Stimulated activated CD4-positive, alpha-beta T cell treated with anti-CD3 and anti-CD28 coated beads, Interleukin-1b, Interleukin-23, amount 100 ng/mL, for 48 hours (primary cell): ENCODE measurements at regions not wholly inside any gene's neighbourhood (a gene's known extent, or its start where the extent isn't known, plus 50 kb on each side); places are given as distances from the start of the nearest gene placed in this dataset.
"Not testable (repeated sequence)": the region's sequence is repeated elsewhere in the genome, so short reads cannot be mapped to it uniquely, and the experiment has no call there.

ENCODE experiments used
- DNase-seq: peaks from one replicate; pipeline ENCODE4 v3.0.0-alpha.2; 2020

DNA sequence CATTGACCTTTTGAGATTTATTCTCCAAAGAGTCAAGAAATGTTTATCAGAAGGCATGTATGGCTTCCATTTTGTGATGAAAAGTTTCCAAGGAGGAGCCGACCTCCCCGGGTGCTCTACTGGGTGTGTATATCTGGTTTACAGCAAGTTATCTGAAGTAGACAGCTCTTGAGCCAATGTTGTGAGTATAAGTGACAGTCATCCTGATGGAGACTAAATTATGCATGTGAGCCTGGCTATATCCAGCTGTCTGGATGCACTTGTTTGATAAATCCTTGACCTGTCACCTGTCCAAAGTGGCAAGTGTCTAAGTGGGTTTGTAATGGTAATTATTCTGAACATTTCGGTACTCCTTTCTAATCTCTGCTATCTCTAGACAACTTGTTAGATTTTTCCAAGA is 142.2 kb downstream of the NR2F2 start:
- DNase-seq: no peak

DNA sequence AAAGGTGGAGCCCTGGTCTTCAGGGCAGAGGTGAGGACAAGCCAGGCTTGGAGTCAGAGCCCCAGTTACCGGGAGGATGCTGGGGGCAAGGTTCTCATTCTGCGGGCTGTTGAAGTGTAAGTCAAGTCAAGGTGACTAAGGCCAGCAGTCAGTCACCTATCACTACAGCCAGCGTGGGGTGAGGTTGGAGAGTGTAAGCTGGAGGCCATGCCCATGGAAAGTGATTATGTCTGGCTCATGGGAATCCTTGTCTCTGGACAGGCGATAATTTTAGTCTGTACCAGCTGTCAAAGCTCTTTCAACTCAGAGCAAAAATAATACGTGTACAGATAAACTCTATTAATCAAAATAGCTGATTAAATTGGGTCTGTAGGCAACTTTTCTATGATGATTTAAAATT is 143.1 kb downstream of the NR2F2 start:
- no peak for DNase-seq

DNA sequence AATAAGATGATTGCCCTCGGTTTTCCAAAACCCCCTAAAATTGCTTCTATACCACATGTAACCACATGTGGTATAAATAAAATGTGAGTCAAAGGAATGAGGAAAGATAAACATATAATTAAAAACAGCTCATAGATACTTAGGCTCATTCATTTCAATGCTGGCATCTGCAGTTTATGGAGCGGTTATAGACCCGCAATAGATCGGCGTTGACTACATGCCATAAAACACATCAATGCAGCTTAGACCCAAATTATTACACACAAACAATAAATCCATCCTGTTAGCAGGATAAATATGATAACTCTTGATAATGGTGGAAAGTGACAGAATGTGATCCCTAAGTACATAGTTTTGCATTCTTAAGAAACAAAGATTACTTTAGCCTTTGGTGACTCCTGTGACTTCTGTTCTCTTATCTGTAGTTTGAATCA is 143.7 kb downstream of the NR2F2 start:
- no peak for DNase-seq

DNA sequence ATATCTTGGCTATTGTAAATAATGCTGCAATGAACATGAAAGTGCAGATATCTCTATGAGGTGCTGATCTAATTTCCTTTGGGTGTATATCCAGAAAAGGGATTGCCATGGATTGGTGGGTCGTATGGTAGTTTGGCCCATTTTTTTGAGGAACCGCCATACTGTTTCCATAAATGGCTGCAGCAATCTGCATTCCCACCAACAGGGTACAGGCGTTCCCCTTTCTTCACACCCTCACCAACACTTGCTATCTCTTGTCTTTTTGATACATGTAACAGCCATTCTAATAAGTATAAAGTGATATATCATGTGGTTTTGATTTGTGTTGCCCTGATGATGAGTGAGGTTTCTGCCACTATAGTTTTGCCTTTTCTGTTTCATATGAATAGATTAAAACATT is 146.7 kb downstream of the NR2F2 start:
- DNase-seq: no peak

DNA sequence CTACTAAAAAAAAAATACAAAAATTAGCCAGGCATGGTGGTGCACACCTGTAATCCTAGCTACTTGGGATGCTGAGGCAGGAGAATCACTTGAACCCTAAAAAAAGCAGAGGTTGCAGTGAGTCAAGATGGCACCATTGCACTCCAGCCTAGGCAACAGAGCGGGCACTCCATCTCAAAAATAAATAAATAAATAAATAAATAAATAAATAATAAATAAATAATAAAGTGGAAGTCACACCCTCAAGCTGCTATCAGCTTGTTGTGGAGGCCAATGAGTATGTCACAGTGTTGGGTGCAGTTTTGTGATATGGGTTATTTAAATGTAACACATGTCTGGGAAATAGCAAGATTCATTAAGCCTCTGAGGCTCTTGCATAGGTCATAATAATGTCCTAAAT is 153.9 kb downstream of the NR2F2 start:
- not testable (repeated sequence) for DNase-seq

DNA sequence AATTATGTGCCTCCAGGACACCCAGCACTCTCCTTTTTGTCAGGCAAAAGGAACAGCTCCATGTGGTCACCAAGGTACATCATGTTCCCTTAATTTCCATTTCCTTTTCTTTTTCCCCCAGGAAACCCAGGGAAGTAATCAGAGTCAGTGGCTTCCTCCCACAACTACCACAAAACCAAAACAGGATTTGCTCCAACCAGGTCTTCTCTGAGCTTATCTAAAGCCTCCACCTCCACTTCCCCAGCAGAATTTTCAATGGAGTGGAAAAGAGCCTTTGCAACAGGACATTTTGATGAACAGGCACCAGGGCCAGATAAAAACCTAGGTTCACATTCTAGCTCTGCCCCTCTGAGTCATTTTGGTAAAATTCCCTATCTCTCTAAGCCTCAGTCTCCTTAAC is 154.3 kb downstream of the NR2F2 start:
- DNase-seq: no peak

DNA sequence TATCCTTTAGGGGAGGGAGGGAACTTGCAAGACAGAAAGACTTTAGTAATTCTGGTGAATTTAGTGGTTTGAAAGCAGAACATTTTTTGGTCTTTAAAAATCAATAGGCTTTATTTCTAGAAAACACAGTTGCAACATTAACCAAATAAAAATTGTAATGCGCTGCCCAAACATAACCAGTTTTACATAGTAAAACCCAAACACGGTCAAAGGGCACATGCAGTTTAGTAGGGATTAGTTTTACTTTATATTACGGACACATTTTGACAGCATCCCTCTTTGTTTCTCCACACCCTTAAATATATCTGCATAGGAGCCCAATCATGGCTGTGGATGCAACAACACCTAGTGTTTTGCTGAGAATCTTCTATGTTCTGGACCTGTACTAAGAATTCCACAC is 156.7 kb downstream of the NR2F2 start:
- no peak for DNase-seq

DNA sequence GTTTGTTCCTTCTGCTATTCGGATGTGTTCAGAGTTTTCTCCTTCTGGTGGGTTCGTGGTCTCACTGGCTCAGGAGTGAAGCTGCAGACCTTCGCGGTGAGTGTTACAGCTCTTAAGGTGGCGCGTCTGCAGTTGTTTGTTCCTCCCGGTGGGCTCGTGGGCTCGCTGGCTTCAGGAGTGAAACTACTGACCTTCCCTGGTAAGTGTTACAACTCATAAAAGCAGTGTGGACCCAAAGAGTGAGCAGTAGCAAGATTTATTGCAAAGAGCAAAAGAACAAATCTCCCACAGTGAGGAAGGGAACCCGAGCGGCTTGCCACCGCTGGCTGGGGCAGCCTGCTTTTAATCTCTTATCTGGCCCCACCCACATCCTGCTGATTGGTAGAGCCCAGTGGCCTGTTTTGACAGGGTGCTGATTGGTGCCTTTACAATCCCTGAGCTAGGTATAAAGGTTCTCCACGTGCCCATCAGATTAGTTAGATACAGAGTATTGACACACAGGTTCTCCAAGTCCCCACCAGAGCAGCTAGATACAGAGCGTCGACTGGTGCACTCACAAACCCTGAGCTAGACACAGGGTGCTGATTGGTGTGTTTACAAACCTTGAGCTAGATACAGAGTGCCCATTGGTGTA is 160.7 kb downstream of the NR2F2 start:
- not testable (repeated sequence) for DNase-seq

DNA sequence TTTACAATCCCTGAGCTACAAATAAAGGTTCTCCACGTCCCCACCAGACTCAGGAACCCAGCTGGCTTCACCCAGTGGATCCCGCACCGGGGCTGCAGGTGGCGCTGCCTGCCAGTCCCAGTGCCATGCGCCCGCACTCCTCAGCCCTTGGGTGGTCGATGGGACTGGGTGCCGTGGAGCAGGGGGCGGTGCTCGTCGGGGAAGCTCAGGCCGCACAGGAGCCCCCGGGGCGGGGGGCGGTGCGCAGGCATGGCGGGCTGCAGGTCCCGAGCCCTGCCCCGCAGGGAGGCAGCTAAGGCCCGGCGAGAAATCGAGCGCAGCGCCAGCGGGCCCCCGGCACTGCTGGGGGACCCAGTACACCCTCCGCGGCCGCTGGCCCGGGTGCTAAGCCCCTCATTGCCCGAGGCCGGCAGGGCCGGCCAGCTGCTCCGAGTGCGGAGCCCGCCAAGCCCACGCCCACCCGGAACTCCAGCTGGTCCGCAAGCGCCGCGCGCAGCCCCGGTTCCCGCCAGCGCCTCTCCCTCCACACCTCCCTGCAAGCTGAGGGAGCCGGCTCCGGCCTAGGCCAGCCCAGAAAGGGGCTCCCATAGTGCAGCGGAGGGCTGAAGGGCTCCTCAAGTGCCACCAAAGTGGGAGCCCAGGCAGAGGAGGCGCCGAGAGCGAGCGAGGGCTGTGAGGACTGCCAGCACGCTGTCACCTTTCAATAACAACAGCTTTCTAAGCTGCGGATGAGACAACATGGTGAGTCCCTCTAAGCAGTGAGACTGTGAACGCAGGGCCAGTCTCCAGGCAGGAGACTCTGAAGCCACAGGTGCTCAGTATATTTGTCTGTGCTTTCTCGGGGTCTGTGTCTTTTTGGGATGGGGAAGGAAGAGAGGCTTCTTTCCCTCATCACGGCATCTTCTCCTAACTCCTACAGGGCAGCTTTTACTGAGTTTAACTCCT is 161.5 kb downstream of the NR2F2 start:
- not testable (repeated sequence) for DNase-seq

DNA sequence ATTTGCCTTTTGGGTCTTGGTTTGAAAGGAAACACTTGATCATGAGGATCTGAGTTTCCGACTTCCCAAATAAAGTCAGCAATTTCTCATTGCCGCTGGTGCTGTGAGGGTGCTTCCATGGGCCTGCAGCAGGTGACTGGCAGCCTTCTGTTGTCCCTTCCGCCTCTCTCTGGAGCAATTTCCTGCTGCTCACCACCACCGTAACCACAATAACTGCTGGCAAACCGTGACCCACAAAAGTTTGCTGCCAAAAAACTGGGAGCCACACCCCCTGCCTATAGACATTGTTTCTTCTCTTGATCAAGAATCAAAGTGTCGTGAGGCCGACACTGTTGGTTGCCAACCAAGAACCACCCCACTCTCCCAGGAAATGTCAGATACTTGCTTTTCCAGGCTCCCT is 164.0 kb downstream of the NR2F2 start:
- no peak for DNase-seq

DNA sequence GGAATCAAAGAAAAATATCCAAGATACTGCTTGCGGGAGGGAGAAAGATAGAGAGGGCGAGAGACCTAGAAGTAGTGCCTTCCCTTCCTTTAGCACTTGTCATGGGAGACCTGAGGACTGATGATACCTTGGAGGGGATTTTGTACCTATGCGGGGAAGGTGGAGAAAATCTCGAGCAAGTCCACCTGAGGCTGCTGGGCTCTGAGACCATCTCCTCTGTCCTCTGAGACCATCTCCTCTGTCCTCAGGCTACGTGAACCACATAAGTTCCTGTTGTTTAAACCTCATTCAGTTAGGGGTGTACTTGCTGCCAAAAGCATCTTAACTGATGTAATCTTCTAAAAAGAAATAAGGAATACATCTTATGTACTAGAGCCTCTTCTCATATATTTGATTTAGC is 164.9 kb downstream of the NR2F2 start:
- no peak for DNase-seq

DNA sequence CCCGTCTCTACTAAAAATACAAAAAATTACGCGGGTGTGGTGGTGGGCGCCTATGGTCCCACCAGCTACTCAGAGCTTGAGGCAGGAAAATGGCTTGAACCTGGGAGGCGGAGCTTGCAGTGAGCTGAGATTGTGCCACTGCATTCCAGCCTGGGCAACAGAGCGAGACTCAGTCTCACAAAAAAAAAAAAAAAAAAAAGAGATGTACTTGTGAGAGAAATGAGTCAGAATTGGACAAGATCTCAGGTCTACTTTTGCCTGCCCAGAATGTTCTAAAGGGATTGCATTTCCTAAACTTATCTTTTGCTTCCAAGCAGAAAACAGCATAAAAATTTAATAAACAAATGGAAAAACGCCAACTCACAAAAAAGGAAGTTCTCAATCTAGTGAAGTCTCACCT is 167.5 kb downstream of the NR2F2 start:
- DNase-seq: no peak

DNA sequence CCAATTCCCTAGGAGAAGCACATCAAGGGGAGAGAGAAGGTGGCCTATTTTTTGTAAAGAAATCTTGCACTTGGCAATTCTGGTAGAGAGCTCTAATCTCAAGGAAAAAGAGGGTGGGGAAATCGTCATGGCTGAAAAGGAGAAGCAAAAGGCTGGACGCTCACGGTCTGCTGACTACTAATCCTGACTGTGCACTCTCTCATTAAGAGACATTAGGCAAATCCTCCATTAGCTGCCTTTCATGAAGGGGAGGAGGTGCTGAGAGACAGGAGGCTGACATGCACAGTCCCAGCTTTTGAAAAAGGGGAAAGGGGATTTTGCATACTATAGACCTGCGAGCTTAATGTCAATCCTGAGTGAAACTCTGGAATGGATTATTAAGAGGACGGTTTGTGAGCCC is 170.0 kb downstream of the NR2F2 start:
- DNase-seq: no peak

DNA sequence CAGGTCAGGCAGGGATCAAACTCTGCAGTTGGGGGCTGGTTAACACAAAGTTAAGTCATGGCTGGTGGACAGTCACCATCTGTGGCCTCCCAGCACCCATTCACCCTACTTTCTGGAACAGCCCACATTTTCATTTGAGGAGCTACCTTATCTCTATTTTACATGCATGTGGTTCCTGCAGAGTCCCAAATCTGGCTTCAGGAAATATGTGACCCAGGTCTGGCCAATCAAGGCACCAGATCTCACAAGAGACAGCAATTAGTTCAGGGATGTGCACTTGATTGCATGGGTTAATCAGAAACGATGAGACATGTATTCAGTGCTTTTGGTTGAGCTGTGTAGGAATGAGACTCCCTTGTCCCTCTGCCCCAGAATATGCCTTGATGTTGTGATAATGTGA is 170.9 kb downstream of the NR2F2 start:
- no peak for DNase-seq

DNA sequence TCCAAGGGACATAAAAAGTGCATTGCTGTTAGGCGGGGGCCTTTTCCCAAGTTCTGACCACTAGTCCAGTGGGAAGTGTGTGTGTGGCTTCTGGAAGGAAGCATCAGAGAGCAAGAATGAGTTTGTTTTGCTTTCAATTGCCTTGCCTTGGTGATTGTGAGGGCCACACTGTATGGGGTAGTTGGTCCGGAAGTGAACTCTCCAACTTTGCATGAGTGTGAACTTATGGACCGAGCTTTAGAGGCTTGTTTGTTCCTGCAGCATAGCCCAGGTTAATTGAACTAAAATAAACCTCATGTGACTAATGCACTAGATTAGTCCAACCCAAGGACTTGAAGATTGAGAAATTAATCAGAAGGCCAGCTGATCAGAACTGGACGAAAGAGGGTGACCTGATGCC is 171.7 kb downstream of the NR2F2 start:
- DNase-seq: no peak

DNA sequence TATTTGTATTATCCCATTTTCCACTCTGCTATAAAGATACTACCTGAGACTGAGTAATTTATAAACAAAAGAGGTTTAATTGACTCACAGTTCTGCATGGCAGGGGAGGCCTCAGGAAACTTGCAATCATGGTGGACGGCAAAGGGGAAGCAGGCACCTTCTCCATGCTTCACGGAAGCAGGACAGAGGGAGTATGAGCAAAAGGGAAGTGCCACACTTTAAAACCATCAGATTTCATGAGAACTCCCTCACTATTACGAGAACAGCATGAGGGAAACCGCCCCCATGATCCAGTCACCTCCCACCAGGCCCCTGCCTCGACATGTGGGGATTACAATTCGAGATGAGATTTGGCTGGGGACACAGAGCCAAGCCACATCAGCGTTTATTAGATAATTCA is 172.8 kb downstream of the NR2F2 start:
- no peak for DNase-seq

DNA sequence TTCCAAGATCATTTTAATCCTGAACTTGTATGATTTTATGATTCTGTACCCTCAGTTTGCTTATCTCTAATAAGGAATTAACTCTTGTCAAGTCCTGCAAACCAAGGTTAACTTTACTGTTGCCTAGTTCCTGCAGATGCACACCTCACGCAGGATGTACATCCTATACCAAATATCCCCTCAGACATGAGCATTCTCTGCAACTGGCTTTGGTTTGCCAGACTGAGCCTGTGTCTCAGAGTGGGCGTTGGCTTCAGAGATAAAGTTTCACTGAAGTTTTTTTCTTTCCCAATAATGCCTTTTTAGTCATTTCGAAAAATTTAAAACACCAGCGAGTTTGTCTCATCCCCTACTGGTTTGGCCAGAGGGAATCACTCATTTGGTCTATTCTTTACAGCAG is 173.9 kb downstream of the NR2F2 start:
- no peak for DNase-seq

DNA sequence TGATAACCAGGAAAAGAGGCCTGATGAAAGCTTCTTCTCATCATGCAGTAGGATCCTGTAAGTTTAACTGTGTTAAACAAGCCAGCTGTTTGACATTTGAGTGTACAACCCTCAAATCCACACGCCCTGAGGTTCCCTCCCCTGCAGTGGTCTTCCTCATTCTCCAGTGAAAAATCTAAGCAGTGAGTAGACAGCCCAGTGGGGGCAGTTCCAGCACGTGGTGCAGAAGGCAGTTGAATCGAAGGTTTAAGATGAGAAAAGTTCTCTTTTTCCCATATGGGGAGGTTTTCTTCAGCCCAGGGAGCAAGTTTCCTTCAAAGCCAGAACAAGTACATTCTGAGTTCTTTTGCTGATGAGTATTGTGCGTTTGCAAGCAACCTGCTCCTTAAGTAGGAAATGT is 174.5 kb downstream of the NR2F2 start:
- no peak for DNase-seq

DNA sequence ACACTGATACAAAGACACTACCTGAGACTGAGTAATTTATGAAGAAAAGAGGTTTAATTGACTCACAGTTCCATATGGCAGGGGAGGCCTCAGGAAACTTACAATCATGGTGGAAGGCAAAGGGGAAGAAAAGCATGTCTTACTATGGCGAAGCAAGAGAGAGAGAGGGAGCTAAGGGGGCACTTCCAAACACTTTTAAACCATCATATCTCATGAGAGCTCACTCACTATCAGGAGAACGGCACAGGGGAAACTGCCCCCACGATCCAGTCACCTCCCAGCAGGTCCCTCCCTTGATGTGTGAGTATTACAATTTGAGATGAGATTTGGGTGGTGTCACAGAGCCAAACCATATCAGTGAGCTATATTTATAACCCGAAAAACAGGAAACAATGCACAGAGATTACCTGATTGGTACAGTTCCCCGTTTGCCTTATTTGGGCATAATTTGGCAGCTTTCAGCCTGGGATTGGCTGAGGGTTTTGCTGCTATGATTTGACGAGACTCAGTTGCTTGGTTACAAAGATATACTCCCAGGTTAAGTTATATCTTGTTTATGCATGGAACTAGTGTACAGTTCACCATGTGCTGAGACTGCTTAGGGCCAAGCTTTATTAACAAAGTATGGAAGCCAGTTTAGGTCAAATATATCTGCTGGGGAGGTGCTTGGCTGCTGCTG is 184.2 kb downstream of the NR2F2 start:
- DNase-seq: no peak

DNA sequence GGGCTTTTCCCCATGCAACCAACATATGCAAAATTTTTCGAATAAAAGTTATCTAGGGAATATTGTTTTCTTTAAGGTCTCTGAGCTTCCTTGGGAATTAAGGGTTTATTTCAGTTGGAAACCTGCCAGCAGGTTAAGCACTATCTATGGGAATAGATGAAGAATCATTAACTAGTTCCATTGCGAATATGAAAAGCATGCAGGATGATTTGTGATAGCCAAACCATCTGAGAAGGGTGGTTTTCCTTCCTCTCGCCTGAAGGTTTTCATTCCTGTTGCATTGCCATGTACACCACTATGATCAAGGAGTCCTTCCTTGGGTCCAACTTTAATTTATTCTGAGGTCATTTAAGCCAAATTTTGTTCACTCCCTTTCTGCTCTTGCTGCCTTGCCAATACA is 184.9 kb downstream of the NR2F2 start:
- no peak for DNase-seq

DNA sequence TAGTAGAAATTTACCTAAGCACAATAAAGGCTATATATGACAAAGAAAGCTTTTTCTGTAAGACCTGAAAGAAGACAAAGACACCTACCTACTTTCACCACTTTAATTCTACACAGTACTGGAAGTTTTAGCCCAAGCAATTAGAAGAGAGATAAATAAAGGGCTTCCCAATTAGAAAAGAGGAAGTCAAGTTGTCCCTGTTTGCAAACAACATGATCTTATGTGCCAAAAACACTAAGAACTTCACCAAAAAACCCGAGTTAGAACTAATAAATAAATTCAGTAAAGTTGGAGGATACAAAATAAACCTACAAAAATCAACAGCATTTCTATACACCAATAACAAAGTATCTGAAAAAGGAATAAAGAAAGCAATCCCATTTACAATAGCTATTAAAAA is 190.9 kb downstream of the NR2F2 start:
- DNase-seq: no peak

DNA sequence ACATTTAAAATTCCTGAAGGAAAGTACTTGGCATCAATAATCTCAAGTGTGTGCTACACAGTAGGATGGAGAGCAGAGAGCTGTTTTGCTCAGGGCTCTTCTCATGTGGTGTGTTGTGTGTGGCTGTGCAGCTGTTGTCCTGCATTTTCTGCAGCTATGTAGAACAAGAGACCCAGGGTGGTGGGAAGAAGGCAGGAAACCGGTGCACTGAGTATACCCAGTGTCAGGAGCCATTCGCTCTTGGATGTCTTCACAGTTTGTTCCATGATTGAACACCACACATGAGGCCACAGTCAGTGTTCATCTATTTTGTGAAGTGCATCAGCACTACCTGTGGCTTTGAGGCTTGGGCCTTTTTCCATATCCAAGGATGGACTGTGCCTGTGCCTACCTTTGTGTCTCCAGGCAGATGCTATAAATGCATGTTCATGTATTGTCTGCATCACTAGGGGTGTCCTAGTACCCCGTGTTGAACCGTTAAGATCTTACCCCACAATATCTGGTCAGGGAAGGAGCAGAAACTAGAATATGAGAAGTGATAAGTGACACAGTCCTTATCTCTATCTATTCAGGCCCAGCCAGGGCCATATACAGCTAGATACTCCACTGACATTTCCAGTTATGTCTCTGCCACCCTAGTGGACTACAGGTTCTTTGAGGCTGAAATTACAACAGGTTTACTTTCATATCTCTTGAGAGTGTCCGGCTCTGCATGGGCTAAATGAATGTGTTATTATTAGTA is 194.3 kb downstream of the NR2F2 start:
- no peak for DNase-seq

DNA sequence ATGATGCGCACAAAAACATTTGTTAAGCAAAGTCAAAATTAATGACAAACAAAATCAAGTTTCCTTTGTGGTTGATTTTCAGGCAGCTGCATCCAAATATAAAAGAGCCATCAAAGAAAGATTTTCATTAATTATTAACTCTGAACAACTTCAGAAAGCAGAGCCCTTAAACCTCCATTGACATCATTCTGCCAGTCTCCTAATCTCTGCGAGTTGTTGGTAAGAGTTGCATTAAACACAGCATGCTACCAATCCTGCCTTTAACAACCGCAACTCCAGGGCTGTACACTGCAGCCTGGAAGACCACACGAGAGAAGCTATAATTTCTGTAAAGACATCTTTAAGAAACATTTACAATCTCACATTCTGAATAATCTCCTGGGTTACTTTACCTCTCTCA is 204.6 kb downstream of the NR2F2 start:
- DNase-seq: no peak
